ENCODE measurements at regions not wholly inside any gene's neighbourhood (a gene's known extent, or its start where the extent isn't known, plus 50 kb on each side); places are given as distances from the start of the nearest gene placed in this dataset.

DNA sequence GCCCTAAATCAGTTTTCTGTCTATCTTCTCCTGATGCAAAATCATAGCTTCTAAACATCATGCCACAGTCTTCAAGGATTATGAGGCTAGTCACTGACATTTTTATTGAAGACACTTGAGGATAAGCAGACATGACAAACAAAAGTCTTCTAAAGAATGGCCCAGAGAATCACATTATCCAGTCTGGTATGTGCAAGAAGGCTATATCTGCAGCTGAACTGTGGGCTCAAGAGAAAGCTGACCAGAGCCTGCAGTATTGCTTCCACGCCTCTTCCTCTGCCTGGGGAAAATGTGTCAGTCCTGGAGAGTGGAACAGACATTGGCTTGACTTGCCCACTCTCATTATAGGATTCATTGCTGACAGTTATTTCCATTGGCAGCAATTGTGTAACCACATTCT is 553.5 kb downstream of the SPOCK3 start:
- WGBS, 2 experiments (ENCODE audit: insufficient coverage in 1 of 2, insufficient read length in 1 of 2) = 93 to 100% methylated on average over 1 of the region's 1 CpG
- Mint-ChIP-seq H3K9me3 (no peaks in the 10 kb centered on the region), H3K36me3 (ENCODE audit: low read depth) (no peaks in the 10 kb centered on the region), H3K27me3 (ENCODE audit: insufficient read depth) (no peaks in the 10 kb centered on the region), H3K27ac (no peak overlapping the region), H3K4me3 (no peak overlapping the region), H3K4me1 (no peaks in the 10 kb centered on the region)
- H3K4me1 ChIP-seq (ENCODE audit: control insufficient read depth, insufficient read depth, low read length) = no peaks in the 10 kb centered on the region
- no peak overlapping the region for H3K4me3 ChIP-seq (ENCODE audit: low read length)
- H3K9me3 ChIP-seq (ENCODE audit: control insufficient read depth, low read length) = no peaks in the 10 kb centered on the region
- no peaks in the 10 kb centered on the region for H3K36me3 ChIP-seq (ENCODE audit: control insufficient read depth, insufficient read depth, low read length)
- no peak overlapping the region for H3K27ac ChIP-seq (ENCODE audit: low read depth, low read length)
- DNase-seq = no peak
- TF ChIP-seq, protein P1, sequence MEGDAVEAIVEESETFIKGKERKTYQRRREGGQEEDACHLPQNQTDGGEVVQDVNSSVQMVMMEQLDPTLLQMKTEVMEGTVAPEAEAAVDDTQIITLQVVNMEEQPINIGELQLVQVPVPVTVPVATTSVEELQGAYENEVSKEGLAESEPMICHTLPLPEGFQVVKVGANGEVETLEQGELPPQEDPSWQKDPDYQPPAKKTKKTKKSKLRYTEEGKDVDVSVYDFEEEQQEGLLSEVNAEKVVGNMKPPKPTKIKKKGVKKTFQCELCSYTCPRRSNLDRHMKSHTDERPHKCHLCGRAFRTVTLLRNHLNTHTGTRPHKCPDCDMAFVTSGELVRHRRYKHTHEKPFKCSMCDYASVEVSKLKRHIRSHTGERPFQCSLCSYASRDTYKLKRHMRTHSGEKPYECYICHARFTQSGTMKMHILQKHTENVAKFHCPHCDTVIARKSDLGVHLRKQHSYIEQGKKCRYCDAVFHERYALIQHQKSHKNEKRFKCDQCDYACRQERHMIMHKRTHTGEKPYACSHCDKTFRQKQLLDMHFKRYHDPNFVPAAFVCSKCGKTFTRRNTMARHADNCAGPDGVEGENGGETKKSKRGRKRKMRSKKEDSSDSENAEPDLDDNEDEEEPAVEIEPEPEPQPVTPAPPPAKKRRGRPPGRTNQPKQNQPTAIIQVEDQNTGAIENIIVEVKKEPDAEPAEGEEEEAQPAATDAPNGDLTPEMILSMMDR (conservative IDR thresholded peaks at IDR 0.05) = no peak
- no peak overlapping the region for H3K9ac ChIP-seq (ENCODE audit: extremely low read depth, low read length, poor library complexity, severe bottlenecking)
- no peaks in the 10 kb centered on the region for H3K27me3 ChIP-seq (ENCODE audit: control insufficient read depth, insufficient read depth, low read length, poor library complexity, severe bottlenecking)

DNA sequence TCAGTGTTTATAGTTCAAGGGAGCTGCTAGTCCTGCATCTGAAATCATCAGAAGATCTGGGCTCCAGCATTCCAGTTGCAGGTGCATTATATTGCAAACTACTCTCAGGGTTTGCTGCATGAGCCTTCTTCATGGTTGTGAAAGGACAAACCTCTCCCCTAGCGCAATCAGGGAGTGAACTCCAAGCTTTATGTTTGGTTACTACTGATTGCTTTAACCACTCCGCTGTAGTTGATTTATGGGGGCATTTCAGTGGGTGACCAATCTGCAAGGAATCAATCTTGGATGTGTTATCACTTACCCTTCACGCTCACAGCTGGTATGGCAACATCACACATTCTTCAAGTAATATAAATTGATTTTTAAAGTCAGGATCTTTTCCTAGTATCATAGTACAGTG is 552.1 kb downstream of the SPOCK3 start:
- H3K36me3 ChIP-seq (ENCODE audit: control insufficient read depth, insufficient read depth, low read length) = no peaks in the 10 kb centered on the region
- H3K9ac ChIP-seq (ENCODE audit: extremely low read depth, low read length, poor library complexity, severe bottlenecking) = no peak overlapping the region
- no peaks in the 10 kb centered on the region for H3K4me1 ChIP-seq (ENCODE audit: control insufficient read depth, insufficient read depth, low read length)
- 95% methylated on average over 2 of the region's 3 CpGs; no CpG with 5 or more reads in 1 of the 2 experiments for WGBS, 2 experiments (ENCODE audit: insufficient coverage in 1 of 2, insufficient read length in 1 of 2)
- Mint-ChIP-seq H3K36me3 (ENCODE audit: low read depth) (no peaks in the 10 kb centered on the region), H3K27me3 (ENCODE audit: insufficient read depth) (no peaks in the 10 kb centered on the region), H3K27ac (no peak overlapping the region), H3K4me3 (no peak overlapping the region), H3K4me1 (no peaks in the 10 kb centered on the region), H3K9me3 (no peaks in the 10 kb centered on the region)
- no peak overlapping the region for H3K27ac ChIP-seq (ENCODE audit: low read depth, low read length)
- TF ChIP-seq, protein P1 (conservative IDR thresholded peaks at IDR 0.05) = no peak
- no peaks in the 10 kb centered on the region for H3K9me3 ChIP-seq (ENCODE audit: control insufficient read depth, low read length)
- no peaks in the 10 kb centered on the region for H3K27me3 ChIP-seq (ENCODE audit: control insufficient read depth, insufficient read depth, low read length, poor library complexity, severe bottlenecking)
- no peak overlapping the region for H3K4me3 ChIP-seq (ENCODE audit: low read length)
- DNase-seq = no peak

Data from endodermal cell (in vitro differentiated cells).